Hepatocyte (in vitro differentiated cells): ENCODE measurements at regions not wholly inside any gene's neighbourhood (a gene's known extent, or its start where the extent isn't known, plus 50 kb on each side); places are given as distances from the start of the nearest gene placed in this dataset.
A peak's percentile ranks its signal among the peaks of the same experiment; 100 is the strongest.

Source experiments
- DNase-seq: peaks from one replicate; pipeline ENCODE4 v3.0.0-alpha.2; 2016; ENCODE audit warnings: low spot score
- H2AFZ ChIP-seq: fragments of 200-600 bp; sonication (generic); 2 replicates; pipeline ENCODE4 v1.6.0; 2016; ENCODE audit warnings: antibody characterized with exemption, mild to moderate bottlenecking
- H3K27ac ChIP-seq: fragments of 200-600 bp; sonication (generic); 2 replicates; pipeline ENCODE4 v1.5.1; 2016; ENCODE audit warnings: mild to moderate bottlenecking
- H3K27me3 ChIP-seq: fragments of 200-600 bp; sonication (generic); 2 replicates; pipeline ENCODE4 v1.6.1; 2016
- H3K36me3 ChIP-seq: fragments of 200-600 bp; sonication (generic); replicated peaks from 2 replicates; pipeline ENCODE4 v1.5.1; 2016; ENCODE audit warnings: low read depth; ENCODE audit not compliant: insufficient read depth
- H3K4me1 ChIP-seq: fragments of 200-600 bp; sonication (generic); 2 replicates; pipeline ENCODE4 v1.5.1; 2016; ENCODE audit warnings: mild to moderate bottlenecking, moderate library complexity; ENCODE audit not compliant: insufficient read depth
- H3K4me2 ChIP-seq: fragments of 200-600 bp; sonication (generic); 2 replicates; pipeline ENCODE4 v1.6.0; 2016
- H3K4me3 ChIP-seq: fragments of 200-600 bp; sonication (generic); 2 replicates; pipeline ENCODE4 v1.5.1; 2016; ENCODE audit warnings: mild to moderate bottlenecking
- H3K79me2 ChIP-seq: fragments of 200-600 bp; sonication (generic); 2 replicates; pipeline ENCODE4 v1.6.0; 2017; ENCODE audit warnings: mild to moderate bottlenecking
- H3K9me2 ChIP-seq: fragments of 200-600 bp; sonication (generic); replicated peaks from 2 replicates; pipeline ENCODE4 v1.6.0; 2017; ENCODE audit warnings: mild to moderate bottlenecking; ENCODE audit not compliant: insufficient read depth
- H3K9me3 ChIP-seq: fragments of 200-600 bp; sonication (generic); 2 replicates; pipeline ENCODE4 v1.5.1; 2016; ENCODE audit warnings: low read depth, mild to moderate bottlenecking
- H4K20me1 ChIP-seq: fragments of 200-600 bp; sonication (generic); 2 replicates; pipeline ENCODE4 v1.6.0; 2016; ENCODE audit warnings: mild to moderate bottlenecking; ENCODE audit not compliant: insufficient read depth, poor library complexity, severe bottlenecking
- CTCF ChIP-seq: fragments of 200-600 bp; sonication (generic); IDR thresholded peaks from 2 replicates; pipeline ENCODE4 v1.5.1; 2016; ENCODE audit warnings: antibody characterized with exemption, mild to moderate bottlenecking; ENCODE audit not compliant: poor library complexity
- EZH2 ChIP-seq: fragments of 200-600 bp; sonication (generic); IDR thresholded peaks from 2 replicates; pipeline ENCODE4 v1.6.1; 2016; ENCODE audit warnings: antibody characterized with exemption, mild to moderate bottlenecking, borderline replicate concordance
- EZH2phosphoT487 ChIP-seq: fragments of 200-600 bp; sonication (generic); IDR thresholded peaks from one replicate; pipeline ENCODE4 v1.6.1; 2018; ENCODE audit warnings: antibody characterized with exemption, mild to moderate bottlenecking, low read depth, moderate library complexity; ENCODE audit not compliant: unreplicated experiment, severe bottlenecking
- WGBS: methylation state at CpG from one replicate; pipeline ENCODE4 v1.1.6; 2016; ENCODE audit warnings: low lambda C conversion rate; ENCODE audit errors: missing lambda C conversion rate; 5-methylcytosine and 5-hydroxymethylcytosine counted together

DNA sequence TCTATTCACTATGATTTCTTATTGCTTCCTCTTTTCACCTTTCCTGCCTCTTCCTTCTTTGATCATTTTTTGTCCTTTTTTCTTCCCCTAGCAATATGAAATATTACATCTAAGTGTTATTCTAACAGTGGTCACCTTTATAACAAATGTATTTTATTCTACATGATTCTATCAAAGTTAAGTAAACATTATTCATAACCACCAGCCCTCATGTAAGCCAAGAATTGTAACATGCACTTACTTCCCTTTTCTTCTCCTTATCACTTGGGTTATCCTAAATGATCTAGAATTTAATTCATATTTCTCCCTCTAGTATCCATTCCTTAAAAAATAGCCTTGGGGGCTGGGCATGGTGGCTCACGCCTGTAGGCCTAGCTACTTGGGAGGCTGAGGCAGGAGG, 88.3 kb upstream of the SLC22A23 start:
- 100% methylated on average over 1 of the region's 1 CpG for WGBS
- H3K27ac ChIP-seq = no peak overlapping the region

DNA sequence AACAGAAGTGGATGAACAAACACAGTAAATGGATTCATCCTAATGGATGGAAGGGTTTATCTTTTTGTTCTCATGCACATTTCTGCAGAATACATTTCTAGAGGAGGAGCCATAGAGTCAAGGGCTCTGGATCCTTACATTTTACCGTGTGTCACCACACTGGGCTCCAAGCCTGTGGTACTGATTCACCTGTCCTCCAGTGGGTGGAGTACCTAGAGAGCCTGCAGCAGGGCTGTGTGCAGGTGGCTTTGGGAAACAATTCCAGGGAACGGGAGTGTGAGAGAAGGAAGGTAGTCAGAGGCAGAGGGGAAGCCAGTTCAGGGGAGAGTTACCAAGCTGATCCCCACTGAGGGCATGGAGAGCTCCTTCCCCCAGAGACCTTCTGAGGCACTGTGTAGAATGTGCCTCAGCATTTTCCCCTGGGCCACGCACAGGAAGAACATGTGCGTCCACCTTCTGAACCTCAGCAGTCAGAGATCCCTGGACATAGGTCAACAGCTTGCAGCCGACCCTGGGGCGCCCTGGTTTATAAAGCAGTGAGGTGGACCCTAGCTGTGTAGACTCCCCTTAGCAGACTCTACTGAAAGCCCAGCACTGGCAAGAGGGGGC, 85.3 kb upstream of the SLC22A23 start:
- Histone ChIP-seq H3K9me3 (no peaks in the 10 kb centered on the region), H3K4me1 (peaks cover 7% of the 10 kb centered on the region), H3K27me3 (no peaks in the 10 kb centered on the region), H4K20me1 (no peaks in the 10 kb centered on the region), H2AFZ (no peak overlapping the region), H3K27ac (no peak overlapping the region), H3K9me2 (no peaks in the 10 kb centered on the region), H3K4me3 (no peak overlapping the region), H3K36me3 (no peaks in the 10 kb centered on the region), H3K4me2 (no peak overlapping the region), H3K79me2 (no peaks in the 10 kb centered on the region)
- no peak for TF ChIP-seq EZH2
- no peak for TF ChIP-seq EZH2phosphoT487
- TF ChIP-seq CTCF = no peak
- DNase-seq = no peak
- WGBS = 79% methylated on average over 6 of the region's 6 CpGs

More for the DNA sequence above, 88.3 kb upstream of the SLC22A23 start:
- TF ChIP-seq EZH2phosphoT487 = no peak
- TF ChIP-seq CTCF = no peak
- TF ChIP-seq EZH2 = no peak
- Histone ChIP-seq H4K20me1 (no peaks in the 10 kb centered on the region), H3K4me3 (no peak overlapping the region), H3K27me3 (no peaks in the 10 kb centered on the region), H3K9me3 (no peaks in the 10 kb centered on the region), H2AFZ (no peak overlapping the region), H3K4me1 (peaks cover 7% of the 10 kb centered on the region), H3K79me2 (no peaks in the 10 kb centered on the region), H3K36me3 (no peaks in the 10 kb centered on the region), H3K4me2 (no peak overlapping the region), H3K9me2 (no peaks in the 10 kb centered on the region)
- no peak for DNase-seq

DNA sequence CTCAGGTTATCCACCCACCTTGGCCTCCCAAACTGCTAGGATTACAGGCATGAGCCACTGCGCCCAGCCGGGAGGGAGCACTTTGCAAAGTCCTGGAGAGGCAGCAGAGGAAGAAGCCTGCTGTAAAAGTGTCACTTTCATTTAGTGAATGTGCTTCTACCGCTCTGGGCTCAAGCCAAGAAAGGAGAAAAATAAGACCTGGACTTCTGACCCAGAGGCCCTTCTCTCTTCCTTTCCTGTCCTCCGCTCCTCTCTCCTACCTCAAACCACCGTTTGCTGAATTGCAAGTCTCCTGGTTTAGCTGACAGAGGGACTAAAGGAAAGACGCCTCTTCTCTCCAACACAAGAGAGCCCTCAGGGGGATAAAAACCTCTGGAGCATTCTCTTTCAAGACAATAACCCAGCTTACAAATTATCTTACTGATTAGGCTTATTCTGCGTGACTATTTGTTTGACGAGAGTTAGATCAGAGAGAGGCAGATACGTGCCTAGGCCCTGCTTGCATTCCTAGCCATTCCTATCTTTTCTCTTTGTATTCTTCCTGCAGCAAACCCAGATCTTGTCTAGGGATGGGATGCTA, 84.2 kb upstream of the SLC22A23 start:
- WGBS = 42% methylated on average over 9 of the region's 9 CpGs
- no peak overlapping the region for H3K4me3 ChIP-seq
- no peaks in the 10 kb centered on the region for H3K79me2 ChIP-seq
- H3K9me3 ChIP-seq = no peaks in the 10 kb centered on the region
- peaks cover 7% of the 10 kb centered on the region for H3K4me1 ChIP-seq
- peak; percentile 32 for DNase-seq
- H4K20me1 ChIP-seq = no peaks in the 10 kb centered on the region
- peak overlapping the region; percentile 9 for H3K4me2 ChIP-seq
- H3K9me2 ChIP-seq = no peaks in the 10 kb centered on the region
- no peaks in the 10 kb centered on the region for H3K36me3 ChIP-seq
- H3K27ac ChIP-seq = no peak overlapping the region
- H2AFZ ChIP-seq = no peak overlapping the region
- no peaks in the 10 kb centered on the region for H3K27me3 ChIP-seq
- TF ChIP-seq EZH2phosphoT487 = no peak
- TF ChIP-seq CTCF = no peak
- no peak for TF ChIP-seq EZH2
